ENCODE measurements at regions not wholly inside any gene's neighbourhood (a gene's known extent, or its start where the extent isn't known, plus 50 kb on each side); places are given as distances from the start of the nearest gene placed in this dataset.

- no peaks in the 10 kb centered on the region for H3K36me3 ChIP-seq
- no peak for DNase-seq
- H3K4me3 ChIP-seq, result no peak overlapping the region
- TF ChIP-seq, protein P1, sequence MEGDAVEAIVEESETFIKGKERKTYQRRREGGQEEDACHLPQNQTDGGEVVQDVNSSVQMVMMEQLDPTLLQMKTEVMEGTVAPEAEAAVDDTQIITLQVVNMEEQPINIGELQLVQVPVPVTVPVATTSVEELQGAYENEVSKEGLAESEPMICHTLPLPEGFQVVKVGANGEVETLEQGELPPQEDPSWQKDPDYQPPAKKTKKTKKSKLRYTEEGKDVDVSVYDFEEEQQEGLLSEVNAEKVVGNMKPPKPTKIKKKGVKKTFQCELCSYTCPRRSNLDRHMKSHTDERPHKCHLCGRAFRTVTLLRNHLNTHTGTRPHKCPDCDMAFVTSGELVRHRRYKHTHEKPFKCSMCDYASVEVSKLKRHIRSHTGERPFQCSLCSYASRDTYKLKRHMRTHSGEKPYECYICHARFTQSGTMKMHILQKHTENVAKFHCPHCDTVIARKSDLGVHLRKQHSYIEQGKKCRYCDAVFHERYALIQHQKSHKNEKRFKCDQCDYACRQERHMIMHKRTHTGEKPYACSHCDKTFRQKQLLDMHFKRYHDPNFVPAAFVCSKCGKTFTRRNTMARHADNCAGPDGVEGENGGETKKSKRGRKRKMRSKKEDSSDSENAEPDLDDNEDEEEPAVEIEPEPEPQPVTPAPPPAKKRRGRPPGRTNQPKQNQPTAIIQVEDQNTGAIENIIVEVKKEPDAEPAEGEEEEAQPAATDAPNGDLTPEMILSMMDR (IDR thresholded peaks at IDR 0.05; ENCODE audit: borderline replicate concordance), result no peak
- no peaks in the 10 kb centered on the region for H3K9me3 ChIP-seq (replicated peaks)
- H3K4me1 ChIP-seq, result no peaks in the 10 kb centered on the region
- no peaks in the 10 kb centered on the region for H3K27me3 ChIP-seq (ENCODE audit: low read depth)
- no peak overlapping the region for H3K27ac ChIP-seq (replicated peaks)
- intact Hi-C loops (cut with micrococcal nuclease), result no loop called here
Measured at GRCh38 chr13:46498650-46499049, 54.3 kb upstream of the LRCH1 start.

DNA sequence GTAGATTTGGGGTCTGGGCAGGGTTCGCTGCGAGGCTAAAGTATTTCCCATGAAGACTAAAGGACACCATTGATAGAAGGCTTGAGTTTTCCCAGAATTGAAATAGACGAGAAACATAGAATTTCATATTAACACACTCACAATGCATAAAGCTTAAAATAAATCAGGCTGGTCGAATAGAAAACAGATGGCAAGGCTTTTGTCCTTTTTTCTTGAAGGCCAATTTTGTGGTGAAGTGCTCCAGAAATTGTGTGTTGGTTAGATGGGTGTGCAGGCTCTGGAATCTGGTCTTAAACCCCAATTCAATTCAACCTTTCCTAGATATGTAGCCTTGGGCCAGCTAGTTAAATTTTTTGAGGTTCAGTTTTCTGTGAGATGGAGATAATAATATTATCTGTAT, 56.9 kb upstream of the LRCH1 start:
- intact Hi-C loops (cut with micrococcal nuclease), result no loop called here
- no peaks in the 10 kb centered on the region for H3K27me3 ChIP-seq (ENCODE audit: low read depth)
- H3K4me3 ChIP-seq, result no peak overlapping the region
- H3K36me3 ChIP-seq, result no peaks in the 10 kb centered on the region
- H3K4me1 ChIP-seq, result peaks cover 4% of the 10 kb centered on the region
- TF ChIP-seq, protein P1 (IDR thresholded peaks at IDR 0.05; ENCODE audit: borderline replicate concordance), result no peak
- no peak overlapping the region for H3K27ac ChIP-seq (replicated peaks)
- no peaks in the 10 kb centered on the region for H3K9me3 ChIP-seq (replicated peaks)
- DNase-seq, result no peak

DNA sequence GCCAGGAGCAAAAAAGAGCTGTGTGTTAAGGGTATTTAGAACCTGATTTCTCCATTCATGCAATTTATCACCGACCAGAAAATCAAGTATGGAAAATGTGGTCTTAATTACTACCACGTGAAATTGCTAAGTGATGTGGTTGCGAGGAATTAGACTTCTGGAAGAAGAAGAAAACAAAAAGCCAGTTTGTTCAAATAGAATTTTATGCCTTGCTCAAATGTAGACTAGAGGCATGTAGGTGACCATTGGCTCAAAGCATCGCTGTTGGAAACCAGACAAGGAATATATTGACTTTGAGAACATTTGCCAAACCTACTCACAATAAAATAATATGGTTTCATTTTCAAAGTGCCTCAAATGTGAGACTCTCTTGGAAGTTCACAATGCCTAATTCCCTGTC, 57.3 kb upstream of the LRCH1 start:
- Histone ChIP-seq H3K27ac (replicated peaks) (no peak overlapping the region), H3K4me1 (peaks cover 4% of the 10 kb centered on the region), H3K4me3 (no peak overlapping the region), H3K27me3 (ENCODE audit: low read depth) (no peaks in the 10 kb centered on the region), H3K36me3 (no peaks in the 10 kb centered on the region), H3K9me3 (replicated peaks) (no peaks in the 10 kb centered on the region)
- TF ChIP-seq, protein P1 (IDR thresholded peaks at IDR 0.05; ENCODE audit: borderline replicate concordance), result no peak
- DNase-seq, result no peak
- intact Hi-C loops (cut with micrococcal nuclease), result no loop called here

- TF ChIP-seq, protein P1 (IDR thresholded peaks at IDR 0.05; ENCODE audit: borderline replicate concordance), result no peak
- H3K36me3 ChIP-seq, result no peaks in the 10 kb centered on the region
- H3K9me3 ChIP-seq (replicated peaks), result no peaks in the 10 kb centered on the region
- H3K27ac ChIP-seq (replicated peaks), result no peak overlapping the region
- no peak for DNase-seq
- intact Hi-C loops (cut with micrococcal nuclease), result no loop called here
- H3K4me1 ChIP-seq, result peaks cover 4% of the 10 kb centered on the region
- H3K4me3 ChIP-seq, result no peak overlapping the region
- no peaks in the 10 kb centered on the region for H3K27me3 ChIP-seq (ENCODE audit: low read depth)
Measured at GRCh38 chr13:46495066-46495465, 57.9 kb upstream of the LRCH1 start.

- TF ChIP-seq, protein P1 (IDR thresholded peaks at IDR 0.05; ENCODE audit: borderline replicate concordance), result peak; percentile 73
- H3K4me3 ChIP-seq, result no peak overlapping the region
- no peaks in the 10 kb centered on the region for H3K9me3 ChIP-seq (replicated peaks)
- no peak overlapping the region for H3K27ac ChIP-seq (replicated peaks)
- intact Hi-C loops (cut with micrococcal nuclease), result loop anchor here (5.0 kb wide), 2 partner anchors 59 to 229 kb away; partner anchors contain the start of gene LRCH1
- no peak for DNase-seq
- peaks cover 4% of the 10 kb centered on the region for H3K27me3 ChIP-seq (ENCODE audit: low read depth)
- peaks cover 4% of the 10 kb centered on the region for H3K4me1 ChIP-seq
- H3K36me3 ChIP-seq, result no peaks in the 10 kb centered on the region
Measured at GRCh38 chr13:46492946-46493345, 60.0 kb upstream of the LRCH1 start.

Data from left ventricle myocardium inferior (tissue), 1 donor.